GM18867 (cell line): ENCODE measurements at regions not wholly inside any gene's neighbourhood (a gene's known extent, or its start where the extent isn't known, plus 50 kb on each side); places are given as distances from the start of the nearest gene placed in this dataset.

Source experiments
- ATAC-seq: cut with Tn5 transposase; IDR thresholded peaks from one replicate; pipeline ENCODE4 v1.9.1; 2021; ENCODE audit warnings: mild to moderate bottlenecking, moderate library complexity; ENCODE audit not compliant: unreplicated experiment

GRCh38 chr21:39057121-39057520 is 126.1 kb downstream of the PSMG1 start:
- no peak for ATAC-seq

- no peak for ATAC-seq
These were observed 126.6 kb downstream of the PSMG1 start for GRCh38 chr21:39056636-39057035.

GRCh38 chr21:39055167-39055767 is 128.0 kb downstream of the PSMG1 start:
- ATAC-seq, result no peak

- ATAC-seq, result no peak
These were observed 129.2 kb downstream of the PSMG1 start for GRCh38 chr21:39054066-39054465.

GRCh38 chr21:39053126-39053525 is 130.1 kb downstream of the PSMG1 start:
- no peak for ATAC-seq

DNA sequence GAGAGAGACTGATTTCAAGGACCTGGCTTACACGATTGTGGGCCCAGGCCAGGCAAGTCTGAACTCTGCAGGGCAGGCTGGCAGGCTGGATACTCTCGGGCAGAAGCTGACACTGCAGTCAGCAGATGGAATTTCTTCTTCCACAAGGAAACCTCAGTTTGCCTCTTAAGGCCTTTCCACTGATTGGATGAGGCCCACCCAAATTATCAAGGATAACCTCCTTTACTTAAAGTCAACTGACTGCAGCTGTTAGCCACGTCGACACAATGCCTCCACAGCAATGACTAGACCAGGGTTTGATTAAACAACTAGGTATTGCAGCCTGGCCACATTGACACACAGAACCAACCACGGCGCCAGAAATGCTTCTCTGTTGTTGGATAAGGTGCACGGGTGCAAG is 130.5 kb downstream of the PSMG1 start:
- ATAC-seq, result no peak

DNA sequence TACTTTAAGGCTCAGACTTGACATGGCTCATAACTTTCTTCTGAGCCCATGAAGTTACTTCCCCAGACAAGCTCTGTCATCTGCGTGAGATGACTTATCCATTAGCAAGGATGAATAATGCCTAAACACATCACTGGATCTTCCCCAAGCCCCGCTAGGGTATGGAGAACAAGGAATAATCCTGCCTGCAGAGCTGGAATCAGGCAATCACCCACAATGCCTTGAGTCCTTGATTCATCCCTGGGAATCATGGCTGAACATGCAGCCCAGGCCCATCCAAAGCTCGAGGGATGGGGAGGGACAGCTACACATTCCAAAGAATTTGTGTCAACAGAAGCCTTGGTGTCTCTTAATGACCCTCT is 131.7 kb downstream of the PSMG1 start:
- no peak for ATAC-seq

- no peak for ATAC-seq
These were observed 132.2 kb downstream of the PSMG1 start for GRCh38 chr21:39050841-39051587.

- ATAC-seq, result no peak
These were observed 134.7 kb downstream of the PSMG1 start for GRCh38 chr21:39048574-39048973.

DNA sequence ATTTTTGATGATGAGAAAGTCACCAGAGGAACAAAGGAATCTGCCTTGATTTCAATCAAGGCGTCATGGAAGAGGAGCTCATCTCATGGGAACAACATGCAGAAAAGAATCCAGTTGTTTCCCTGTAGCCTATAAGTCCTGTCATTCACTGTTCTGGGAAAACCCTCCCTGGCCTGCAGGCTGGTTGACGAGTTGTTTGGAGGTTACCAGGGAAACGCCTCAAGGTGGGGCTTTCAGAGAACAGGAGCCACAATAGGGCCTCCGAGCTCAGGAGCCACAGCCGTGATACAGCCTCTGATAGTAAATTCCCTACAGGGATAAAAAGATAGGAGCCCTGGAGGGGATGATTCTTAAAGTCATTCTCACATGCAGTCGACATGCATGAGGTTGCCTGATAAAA is 135.2 kb downstream of the PSMG1 start:
- no peak for ATAC-seq

DNA sequence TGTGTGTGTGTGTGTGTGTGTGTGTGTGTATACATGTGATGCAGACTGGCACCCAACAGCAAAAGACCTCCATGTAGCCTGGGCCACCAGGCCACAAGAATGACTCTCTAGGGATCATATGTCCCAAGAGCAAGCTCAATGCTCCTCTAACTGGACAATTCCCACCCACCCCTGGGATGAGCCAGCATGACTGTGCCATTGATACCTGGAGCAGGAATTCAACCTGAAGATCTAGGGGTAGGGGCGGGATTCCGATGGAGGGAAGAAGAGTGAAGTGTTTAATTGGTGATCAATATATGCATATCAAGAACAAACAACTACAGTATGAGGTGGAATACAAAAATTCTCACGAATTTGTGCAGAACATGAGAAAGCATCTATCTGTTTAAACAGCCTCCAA is 136.2 kb downstream of the PSMG1 start:
- no peak for ATAC-seq

- no peak for ATAC-seq
These were observed 136.9 kb downstream of the PSMG1 start for GRCh38 chr21:39046236-39046916.

DNA sequence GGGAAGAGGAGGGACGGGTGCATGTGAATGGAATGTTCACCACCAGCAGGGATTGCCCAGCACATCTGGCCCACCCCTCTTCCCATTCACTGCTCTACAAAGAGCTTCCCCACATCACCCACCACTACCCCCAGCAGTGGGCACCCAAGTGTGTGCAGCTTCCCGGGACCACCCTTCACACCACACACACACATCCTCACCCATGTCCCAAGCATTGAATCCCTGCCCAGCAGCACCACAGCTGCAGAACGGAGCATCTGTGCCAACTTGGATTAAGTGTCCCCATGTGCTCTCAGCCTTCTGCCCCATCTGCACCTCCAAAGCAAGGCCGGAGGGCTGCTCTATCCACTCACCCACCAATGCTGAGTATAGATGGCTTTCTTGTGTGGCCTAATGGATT is 141.4 kb downstream of the PSMG1 start:
- ATAC-seq, result no peak

DNA sequence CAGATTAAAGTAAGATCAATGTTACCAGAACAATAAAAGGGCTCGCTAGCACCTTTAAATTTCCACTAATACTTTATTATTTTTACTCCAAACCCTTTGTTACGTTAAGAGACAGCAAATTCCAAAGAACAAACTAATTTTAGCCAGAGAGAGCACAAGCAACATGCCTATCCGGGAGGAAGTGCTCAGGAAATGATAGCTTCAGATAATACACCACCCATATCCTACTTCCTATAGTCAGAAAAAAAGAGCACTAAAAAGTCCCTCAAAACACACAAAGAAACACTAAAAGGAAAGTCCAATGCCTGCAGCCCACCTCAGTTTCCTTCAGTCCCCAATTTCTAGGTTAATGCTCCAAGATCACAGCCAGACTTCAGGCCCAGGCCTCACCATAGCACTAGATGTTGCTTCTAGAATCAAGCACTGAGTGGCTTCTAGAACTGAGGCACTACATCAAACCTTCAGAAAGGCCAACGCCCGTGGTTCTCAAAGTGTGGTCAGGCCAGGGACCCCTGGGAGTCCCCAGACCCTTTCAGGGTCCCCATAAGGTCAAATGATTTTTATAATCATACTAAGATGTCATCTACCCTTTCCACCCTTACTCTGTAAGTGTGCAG is 142.6 kb downstream of the PSMG1 start:
- no peak for ATAC-seq

- no peak for ATAC-seq
These were observed 145.3 kb downstream of the PSMG1 start for GRCh38 chr21:39037807-39038405.

DNA sequence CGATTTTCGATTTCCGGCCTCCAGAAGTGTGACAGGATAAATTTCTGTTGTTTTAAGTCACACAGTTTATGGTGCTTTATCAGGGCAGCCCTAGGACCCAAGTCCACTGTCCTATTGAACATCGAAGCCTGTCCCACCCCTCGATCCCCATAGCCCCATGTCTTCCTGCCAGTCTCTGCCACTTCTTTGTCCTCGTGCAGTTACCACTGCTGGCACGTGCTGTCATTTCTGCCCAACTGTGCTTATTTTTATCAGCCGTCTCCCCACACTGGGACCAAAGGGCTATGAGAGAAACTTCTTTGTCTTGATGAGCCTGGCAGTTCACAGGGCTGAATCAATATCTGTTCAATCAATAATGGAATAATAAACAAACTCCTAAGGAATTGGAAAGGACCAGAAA is 146.7 kb downstream of the PSMG1 start:
- no peak for ATAC-seq

DNA sequence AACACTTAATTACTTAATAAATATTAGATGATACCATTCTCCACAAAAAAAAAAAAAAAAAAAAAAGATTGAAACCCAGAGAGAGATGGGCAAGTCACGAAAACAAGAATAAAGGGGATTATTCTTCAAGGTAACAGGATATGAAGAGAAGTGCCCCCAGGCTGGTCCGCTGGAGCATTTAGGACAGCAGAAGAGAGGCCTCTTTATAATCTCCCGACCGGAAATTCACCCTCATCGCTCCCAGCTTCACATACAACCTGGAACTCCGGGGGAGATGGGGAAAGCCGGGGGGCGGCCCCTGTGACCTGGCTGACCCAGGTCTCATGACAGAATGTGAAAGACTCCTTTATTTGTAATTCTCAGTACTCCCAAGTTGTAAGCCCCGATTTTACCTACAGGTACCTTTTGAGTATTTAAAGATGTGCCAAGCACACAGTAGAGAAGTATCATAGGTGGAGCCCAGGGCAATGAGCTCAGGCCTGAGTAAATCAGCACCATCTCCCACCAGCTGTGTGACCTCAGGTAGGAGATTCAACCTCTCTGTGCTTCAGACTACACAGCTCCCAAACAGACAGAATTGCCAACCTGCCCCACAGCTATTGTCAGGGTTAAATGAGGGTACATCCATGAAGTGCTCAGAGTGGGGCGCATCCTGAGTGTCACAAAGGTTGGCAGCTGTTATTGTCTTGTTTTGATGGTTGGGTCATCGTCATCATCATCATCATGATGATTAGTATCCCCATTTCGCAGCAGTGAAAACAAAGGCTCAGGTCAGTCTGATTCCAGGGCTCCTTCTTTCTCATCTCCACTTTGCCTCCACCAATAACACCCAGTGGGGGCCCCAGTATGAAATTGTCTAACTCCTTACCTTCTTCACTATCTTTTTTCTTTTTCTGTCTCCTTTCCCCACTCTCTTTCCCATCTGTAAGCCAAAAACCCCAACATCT is 148.4 kb downstream of the PSMG1 start:
- no peak for ATAC-seq

GRCh38 chr21:39033878-39034589 is 149.2 kb downstream of the PSMG1 start:
- no peak for ATAC-seq
